NCI-H2107 treated with DMSO at 0.1 percent for 48 hours (cell line): ENCODE measurements at regions not wholly inside any gene's neighbourhood (a gene's known extent, or its start where the extent isn't known, plus 50 kb on each side); places are given as distances from the start of the nearest gene placed in this dataset.
A peak's percentile ranks its signal among the peaks of the same experiment; 100 is the strongest.

ENCODE experiments used
- DNase-seq: peaks from one replicate; lab custom pipeline; 2025; ENCODE audit not compliant: unreplicated experiment; lab: John Stamatoyannopoulos, UW

DNA sequence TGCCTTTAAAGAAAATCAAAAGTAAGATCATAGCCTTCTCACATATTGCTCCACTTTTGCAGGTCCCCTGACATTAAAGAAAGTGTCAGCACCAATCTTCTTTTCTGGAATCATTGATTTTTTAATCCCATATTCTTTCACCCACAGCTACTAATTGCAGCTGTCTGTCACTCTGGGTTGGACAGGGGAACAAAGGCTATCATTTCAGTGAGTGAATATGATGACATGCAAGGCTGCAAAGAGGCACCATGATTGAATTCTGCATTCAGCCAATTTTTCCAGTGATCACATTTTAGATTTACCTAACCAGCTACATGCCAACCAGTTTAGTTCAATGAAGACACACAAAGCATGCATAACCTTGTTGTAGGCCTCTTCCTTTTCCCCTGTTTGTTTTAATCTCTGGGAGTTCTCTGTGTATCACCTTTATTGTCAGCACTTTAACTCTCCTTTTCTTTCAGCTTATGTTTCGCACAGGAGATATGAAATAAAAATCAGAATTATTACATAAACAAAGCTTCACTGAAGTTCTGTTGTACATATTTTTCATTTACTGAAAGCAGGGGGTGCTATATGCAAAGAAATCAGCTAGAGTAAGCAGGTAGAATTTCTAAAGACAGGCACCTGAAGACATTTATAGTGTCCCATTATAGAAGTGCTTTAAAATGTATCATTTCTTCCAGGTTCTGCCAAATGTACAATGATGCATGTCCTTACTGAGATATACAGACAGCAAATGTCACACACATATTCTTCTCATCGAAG, 584.8 kb downstream of the PLA2G4A start:
- peak; percentile 54 for DNase-seq

DNA sequence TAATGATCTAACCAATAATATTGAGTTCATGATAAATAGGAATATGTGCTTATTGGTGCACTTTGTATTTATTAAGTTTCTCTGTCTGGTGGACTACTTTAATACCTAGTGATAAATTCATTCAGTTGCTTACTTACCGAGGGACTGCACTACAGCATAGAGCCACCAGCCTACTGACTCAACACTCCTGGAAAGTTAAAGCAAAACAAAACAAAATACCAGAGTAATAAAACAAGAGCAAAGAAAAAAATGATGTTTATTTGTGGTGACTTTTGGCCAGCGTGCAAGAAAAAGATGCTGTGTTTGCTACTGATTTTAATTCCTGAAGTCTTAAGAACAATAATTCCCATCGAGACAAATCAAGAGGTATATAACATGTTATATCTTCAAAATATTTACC, 586.3 kb downstream of the PLA2G4A start:
- no peak for DNase-seq

- DNase-seq = no peak
These were observed 588.8 kb downstream of the PLA2G4A start for GRCh38 chr1:187417520-187417919.

DNA sequence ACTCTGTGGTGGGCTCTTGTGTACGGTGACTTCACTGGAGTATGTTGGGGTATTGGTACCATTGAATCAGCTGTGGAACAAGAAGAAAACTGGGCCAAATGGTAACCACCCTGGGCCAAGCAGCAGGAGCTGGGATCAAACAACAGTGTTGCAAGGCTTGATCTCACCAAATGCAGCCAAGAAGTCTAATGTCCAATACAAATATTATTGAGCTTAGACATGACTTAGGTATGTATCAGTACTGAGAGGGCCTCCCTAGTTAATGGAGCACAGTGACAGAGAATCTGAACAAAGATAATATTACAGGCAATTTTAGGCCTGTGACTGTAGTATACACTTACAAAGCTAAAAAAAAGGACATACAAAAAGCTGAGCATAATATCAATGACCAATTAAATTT, 604.8 kb downstream of the PLA2G4A start:
- no peak for DNase-seq

GRCh38 chr1:187442603-187443002, 613.9 kb downstream of the PLA2G4A start:
- no peak for DNase-seq

DNA sequence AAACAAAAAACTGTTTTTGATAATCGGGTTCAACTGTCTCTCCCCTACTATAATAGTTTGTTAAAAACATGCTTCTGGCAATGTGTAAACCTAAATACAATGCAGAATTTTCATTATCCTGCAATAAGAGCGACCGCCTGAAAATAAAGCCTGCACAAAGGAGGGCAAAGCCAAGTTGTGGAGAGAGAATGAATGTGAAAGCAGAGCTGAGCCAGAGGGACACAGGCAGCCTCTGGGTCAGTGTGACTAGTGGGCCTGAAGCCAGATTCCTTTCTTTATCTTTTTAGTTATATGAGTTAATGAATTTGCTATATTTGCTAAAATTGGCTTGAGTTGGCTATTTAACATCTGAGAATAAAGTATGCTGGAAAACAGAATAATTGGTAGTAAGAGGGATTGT, 615.2 kb downstream of the PLA2G4A start:
- DNase-seq = no peak

- DNase-seq = no peak
These were observed 616.3 kb downstream of the PLA2G4A start for GRCh38 chr1:187445066-187445465.

- no peak for DNase-seq
These were observed 622.5 kb downstream of the PLA2G4A start for GRCh38 chr1:187451238-187451637.

DNA sequence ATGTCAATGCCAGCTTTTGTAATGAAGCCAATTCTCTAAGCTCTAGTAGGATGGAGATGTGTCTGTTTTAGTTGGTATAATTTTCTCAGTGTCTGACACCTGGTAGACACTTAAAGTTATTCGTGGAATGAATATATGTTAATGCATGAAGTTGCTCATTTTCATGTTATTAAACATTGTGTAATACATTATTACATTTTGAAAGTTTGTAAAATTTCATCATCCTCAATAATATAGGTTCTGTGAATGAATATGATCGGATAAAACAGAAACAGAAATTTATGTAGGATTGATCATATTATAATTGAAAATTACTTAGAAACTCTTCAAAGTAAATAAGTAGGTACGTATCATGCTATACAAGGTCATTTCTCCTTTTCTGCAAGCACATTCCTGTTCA, 625.3 kb downstream of the PLA2G4A start:
- DNase-seq = no peak

GRCh38 chr1:187456446-187456845, 627.7 kb downstream of the PLA2G4A start:
- no peak for DNase-seq

DNA sequence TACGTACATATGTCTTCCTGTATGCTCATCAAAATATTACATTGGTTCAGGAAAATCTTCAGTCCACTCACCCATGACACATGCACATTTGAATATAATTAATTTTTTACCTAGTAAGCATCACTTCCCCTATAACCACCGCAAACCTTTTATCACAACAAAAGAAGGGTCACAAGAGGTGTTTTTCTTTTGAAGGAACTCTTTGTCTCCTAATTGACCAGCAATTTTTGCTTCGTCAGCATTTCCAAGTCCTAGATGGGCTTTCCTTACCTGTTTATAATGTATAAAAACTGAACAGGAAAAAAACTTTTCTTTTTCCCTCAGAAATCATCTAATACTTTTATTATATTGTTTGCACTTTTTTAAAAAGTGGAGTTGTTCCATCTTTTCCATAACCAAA, 631.3 kb downstream of the PLA2G4A start:
- no peak for DNase-seq

GRCh38 chr1:187464320-187464719, 635.6 kb downstream of the PLA2G4A start:
- DNase-seq = no peak

DNA sequence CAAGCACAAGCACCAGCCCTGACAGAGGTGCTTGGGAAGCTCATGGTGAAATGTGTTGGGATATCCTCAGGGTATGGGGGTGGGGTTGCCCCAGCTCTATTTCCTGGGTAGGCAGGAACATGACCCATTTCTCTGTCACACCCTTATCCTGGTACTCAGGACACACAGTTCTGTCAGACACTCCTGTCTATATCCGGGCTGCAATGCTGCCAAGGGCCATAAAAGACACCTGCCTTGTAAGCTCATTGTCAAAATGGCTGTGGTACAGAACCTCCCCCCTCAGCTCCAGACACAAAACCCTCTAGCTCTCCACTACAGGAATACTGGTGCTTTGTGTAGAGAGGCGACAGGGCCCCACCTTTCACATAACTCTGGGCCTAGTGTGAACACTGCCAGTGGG, 636.7 kb downstream of the PLA2G4A start:
- no peak for DNase-seq

GRCh38 chr1:187469836-187470235, 641.1 kb downstream of the PLA2G4A start:
- no peak for DNase-seq

- no peak for DNase-seq
These were observed 642.8 kb downstream of the PLA2G4A start for GRCh38 chr1:187471555-187471954.

GRCh38 chr1:187474336-187474735, 645.6 kb downstream of the PLA2G4A start:
- DNase-seq = no peak

GRCh38 chr1:187476671-187477070, 647.9 kb downstream of the PLA2G4A start:
- DNase-seq = no peak

- DNase-seq = no peak
These were observed 648.4 kb downstream of the PLA2G4A start for GRCh38 chr1:187477103-187477502.

DNA sequence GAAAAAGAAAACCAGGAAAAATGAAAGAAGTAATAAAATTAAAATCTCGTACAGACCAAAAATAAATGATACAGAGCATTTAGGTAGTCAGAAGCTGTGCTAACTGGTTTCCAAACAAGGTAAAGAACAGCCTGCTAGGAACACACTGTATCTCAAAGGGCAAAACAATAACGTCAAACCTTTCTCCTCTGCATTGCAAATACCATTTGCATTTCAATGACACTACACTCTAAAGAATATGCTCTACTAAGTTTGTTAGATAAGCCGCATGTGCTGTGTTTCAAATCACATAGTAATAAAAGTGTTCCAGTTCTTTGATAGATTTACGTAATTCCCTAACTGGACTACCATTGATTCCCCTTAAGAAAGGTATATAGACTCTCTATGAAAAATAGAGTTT, 648.8 kb downstream of the PLA2G4A start:
- no peak for DNase-seq

GRCh38 chr1:187481581-187482148, 652.9 kb downstream of the PLA2G4A start:
- DNase-seq = no peak

- DNase-seq = no peak
These were observed 661.5 kb downstream of the PLA2G4A start for GRCh38 chr1:187490266-187490665.

DNA sequence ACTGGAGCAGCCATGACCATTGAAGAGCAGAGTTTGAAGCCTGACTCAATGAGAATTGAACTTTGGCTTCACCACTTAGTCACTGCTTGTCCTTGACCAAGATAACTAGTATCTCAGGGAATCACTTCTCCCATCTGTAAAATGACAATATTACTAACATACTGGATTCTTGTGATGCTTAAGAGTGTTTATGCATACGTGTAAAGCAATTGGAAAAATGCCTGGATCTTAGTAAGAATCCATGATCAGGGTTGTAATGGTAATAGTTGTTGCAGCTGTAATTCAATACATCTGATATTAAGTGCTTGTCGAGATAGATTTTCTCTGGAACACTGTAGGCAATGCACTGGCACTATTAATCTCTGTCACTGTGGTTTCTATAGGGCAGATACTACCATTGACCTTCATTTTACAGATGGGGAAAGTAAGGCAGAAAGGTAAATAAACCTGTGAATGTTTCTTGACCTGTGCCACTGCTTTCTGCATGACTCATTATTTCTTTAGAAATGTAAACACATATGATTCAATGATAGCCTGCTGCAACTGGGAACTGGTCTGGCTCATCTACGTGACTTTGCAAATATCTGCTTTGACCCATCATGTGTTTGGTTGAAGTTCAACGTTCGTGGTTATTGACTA, 662.5 kb downstream of the PLA2G4A start:
- DNase-seq = peak; percentile 33
